Astrocyte of the cerebellum (primary cell): ENCODE measurements at regions not wholly inside any gene's neighbourhood (a gene's known extent, or its start where the extent isn't known, plus 50 kb on each side); places are given as distances from the start of the nearest gene placed in this dataset.

Experiments
- DNase-seq: peaks from one replicate; pipeline ENCODE4 v3.0.0-alpha.2; 2011; ENCODE audit warnings: low read depth
- H3K4me3 ChIP-seq: 2 replicates; pipeline ENCODE4 v1.5.1; 2011; ENCODE audit warnings: mild to moderate bottlenecking, low read depth, low read length, moderate library complexity
- in situ Hi-C: cut with HindIII; loops from 2 replicates; pipeline ENCODE4 v1.10.0; 2017; ENCODE audit warnings: low sequenced_read_pairs
- TF ChIP-seq, protein P1 (sequence below): IDR thresholded peaks from 2 replicates; pipeline ENCODE4 v1.5.1; 2012; ENCODE audit warnings: low read length, low read depth, moderate library complexity, mild to moderate bottlenecking; ENCODE audit errors: missing control alignments

DNA sequence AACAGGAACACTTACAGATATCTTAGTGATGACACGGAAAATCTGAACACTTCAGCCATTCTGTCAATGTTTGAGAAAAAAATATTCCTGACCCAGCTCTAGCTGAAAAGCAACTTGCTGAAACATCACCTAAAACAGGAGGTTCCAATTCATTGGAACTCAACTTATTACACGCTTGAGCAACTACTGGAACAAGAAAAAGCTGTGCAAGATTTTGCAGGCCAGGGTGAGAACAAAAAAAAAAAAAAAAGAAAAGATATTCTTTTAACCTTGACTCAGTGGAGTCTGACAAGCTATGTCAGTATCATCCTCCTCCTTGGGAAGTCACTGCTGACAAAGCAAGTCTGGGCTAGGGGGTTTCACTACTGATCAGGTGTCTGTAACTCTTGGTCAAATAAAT is 351.0 kb downstream of the SS18 start:
- in situ Hi-C loops = no loop called here
- no peak for DNase-seq
- TF ChIP-seq, protein P1, sequence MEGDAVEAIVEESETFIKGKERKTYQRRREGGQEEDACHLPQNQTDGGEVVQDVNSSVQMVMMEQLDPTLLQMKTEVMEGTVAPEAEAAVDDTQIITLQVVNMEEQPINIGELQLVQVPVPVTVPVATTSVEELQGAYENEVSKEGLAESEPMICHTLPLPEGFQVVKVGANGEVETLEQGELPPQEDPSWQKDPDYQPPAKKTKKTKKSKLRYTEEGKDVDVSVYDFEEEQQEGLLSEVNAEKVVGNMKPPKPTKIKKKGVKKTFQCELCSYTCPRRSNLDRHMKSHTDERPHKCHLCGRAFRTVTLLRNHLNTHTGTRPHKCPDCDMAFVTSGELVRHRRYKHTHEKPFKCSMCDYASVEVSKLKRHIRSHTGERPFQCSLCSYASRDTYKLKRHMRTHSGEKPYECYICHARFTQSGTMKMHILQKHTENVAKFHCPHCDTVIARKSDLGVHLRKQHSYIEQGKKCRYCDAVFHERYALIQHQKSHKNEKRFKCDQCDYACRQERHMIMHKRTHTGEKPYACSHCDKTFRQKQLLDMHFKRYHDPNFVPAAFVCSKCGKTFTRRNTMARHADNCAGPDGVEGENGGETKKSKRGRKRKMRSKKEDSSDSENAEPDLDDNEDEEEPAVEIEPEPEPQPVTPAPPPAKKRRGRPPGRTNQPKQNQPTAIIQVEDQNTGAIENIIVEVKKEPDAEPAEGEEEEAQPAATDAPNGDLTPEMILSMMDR = no peak
- no peak overlapping the region for H3K4me3 ChIP-seq

DNA sequence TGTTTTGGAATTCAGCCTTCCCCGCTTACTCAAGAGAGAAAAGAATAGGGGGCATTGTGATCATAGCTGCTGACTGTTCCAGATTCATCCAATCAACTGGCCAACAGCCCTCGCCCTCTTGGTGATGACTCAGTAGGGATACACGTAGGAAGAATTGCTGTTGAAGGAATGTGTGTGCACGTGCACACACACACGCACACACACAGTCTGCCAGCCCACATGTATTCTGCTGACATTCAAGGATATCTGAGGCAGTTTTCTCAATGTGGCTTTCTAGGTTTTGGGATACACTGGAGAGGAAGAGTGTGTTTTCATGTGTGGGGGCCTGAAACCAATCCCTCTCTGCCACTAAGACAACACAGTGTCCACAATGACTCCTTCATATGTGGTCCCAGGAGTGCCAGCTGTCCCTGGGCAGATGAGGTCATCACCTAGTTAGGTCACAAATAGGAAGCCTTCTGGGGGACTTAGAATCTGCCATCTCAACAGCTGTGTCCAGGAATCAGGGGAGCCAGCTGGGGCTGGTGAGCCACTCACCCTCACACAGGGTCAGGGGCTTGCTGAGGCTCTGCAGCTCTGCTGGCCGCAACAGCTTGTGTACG is 352.6 kb downstream of the SS18 start:
- no peak overlapping the region for H3K4me3 ChIP-seq
- peak; percentile 83 for DNase-seq
- TF ChIP-seq, protein P1 = no peak
- in situ Hi-C loops = no loop called here

DNA sequence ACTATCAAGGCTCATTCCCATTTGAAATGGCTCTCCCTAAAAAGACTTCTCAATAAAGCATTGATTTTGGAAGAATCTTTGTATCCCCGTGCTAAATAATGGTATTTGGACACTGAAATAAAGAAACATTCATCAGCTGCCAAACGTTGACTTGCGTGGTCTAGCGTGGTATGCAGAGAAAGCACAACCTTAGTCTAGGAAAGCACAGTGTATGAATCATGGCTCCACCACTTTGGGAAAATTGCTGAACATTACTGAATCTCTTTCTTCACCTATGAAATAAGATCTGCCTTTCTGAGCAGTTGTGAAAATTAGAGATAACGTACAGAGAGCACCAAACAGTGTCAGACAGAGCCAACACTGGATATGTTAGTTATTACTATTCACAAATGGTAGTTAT is 353.9 kb downstream of the SS18 start:
- DNase-seq = peak; percentile 53

DNA sequence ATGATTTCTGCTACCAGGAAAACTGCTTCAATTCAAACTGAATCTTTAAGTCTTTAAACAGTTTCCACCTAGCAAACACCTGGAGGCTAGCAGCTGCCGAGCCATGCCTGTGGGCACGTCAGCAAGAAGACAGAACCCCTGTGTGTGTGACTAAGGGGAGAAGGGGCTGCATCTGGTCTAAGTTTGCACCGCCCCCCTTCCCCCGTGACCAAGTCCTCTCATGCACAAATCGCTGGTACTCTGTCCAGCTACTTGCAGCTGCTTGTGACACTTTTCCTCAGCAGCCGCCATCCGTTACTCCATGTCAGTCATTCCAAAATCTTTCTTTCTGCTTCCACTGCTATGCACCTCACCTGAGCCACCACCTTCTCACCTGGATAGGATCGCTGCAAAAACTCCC is 355.0 kb downstream of the SS18 start:
- H3K4me3 ChIP-seq = no peak overlapping the region
- TF ChIP-seq, protein P1 = no peak
- DNase-seq = no peak
- in situ Hi-C loops = no loop called here

More for the DNA sequence above, 353.9 kb downstream of the SS18 start:
- in situ Hi-C loops = no loop called here
- TF ChIP-seq, protein P1 = no peak
- no peak overlapping the region for H3K4me3 ChIP-seq

DNA sequence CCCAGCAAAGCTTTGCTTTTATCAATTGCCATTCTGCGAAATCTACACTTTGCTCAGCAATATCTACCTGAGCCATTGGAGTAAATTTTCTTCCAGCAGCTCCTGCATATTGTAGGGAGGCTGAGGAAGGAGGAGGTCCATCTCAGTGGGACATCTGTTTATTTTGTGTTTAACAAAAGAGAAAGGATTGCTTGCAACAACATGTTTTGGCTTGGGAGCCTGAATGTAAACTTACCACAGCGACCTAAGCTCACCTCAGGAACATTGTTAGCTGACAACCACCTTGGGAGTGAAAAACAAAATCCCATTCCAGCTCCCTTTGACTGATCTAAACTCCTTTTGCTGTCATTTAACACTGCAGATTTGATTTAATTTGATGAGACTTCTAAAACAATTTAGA is 356.1 kb downstream of the SS18 start:
- H3K4me3 ChIP-seq = no peak overlapping the region
- in situ Hi-C loops = no loop called here
- TF ChIP-seq, protein P1 = no peak
- no peak for DNase-seq

DNA sequence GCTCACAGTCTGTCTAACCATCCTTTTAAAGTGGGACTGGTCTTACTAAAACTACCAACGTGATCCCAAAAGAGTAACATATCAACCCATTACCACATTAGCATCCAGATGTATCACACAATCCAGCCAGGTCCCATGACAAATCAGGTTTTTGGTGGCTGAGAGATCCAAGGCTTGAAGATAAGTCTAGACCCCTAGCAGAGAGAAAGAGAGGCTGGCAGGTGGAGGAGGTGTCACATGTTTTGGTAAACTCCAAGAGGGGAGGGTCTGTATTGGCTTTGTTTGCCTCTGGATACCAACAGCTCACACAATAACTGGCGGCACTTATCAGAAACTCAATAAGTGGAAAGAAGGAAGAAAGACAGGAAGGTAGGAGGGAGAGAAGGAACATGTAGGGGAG is 357.6 kb downstream of the SS18 start:
- no peak for DNase-seq
- in situ Hi-C loops = no loop called here
- TF ChIP-seq, protein P1 = no peak
- no peak overlapping the region for H3K4me3 ChIP-seq

DNA sequence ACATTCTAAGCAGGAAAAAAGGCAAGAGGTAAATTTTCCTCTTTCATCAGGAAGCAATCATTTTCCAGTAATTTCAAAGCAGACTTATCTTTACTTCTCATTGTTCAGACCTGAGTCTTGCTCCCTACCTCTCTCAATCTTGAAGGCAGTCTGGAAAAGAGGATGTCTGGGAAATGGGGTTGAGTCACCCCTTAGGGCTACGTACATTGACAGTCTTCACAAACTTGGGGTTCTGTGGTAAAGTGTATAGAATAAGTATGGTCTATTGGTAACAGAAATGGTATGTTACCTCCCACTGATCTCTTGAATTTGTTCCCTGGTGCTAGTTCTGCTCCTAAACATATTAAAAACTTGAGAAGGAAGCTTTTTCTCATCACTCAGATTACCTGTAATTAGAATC is 361.3 kb downstream of the SS18 start:
- TF ChIP-seq, protein P1 = no peak
- no peak for DNase-seq
- in situ Hi-C loops = no loop called here
- H3K4me3 ChIP-seq = no peak overlapping the region
